ENCODE measurements at regions not wholly inside any gene's neighbourhood (a gene's known extent, or its start where the extent isn't known, plus 50 kb on each side); places are given as distances from the start of the nearest gene placed in this dataset.
A peak's percentile ranks its signal among the peaks of the same experiment; 100 is the strongest.
"Not testable (repeated sequence)": the region's sequence is repeated elsewhere in the genome, so short reads cannot be mapped to it uniquely, and the experiment has no call there.

- not testable (repeated sequence) for DNase-seq; H3K4me3 ChIP-seq (ENCODE audit: insufficient read depth, low read depth, low read length); H3K36me3 ChIP-seq (replicated peaks; ENCODE audit: control insufficient read depth, insufficient read depth, low read length); H3K27me3 ChIP-seq (ENCODE audit: control insufficient read depth, insufficient read depth, low read length)
These were observed 185.3 kb upstream of the ZNF322 start for GRCh38 chr6:26844823-26845222.

- H3K4me3 ChIP-seq (ENCODE audit: insufficient read depth, low read depth, low read length); H3K27me3 ChIP-seq (ENCODE audit: control insufficient read depth, insufficient read depth, low read length); H3K36me3 ChIP-seq (replicated peaks; ENCODE audit: control insufficient read depth, insufficient read depth, low read length); DNase-seq: not testable (repeated sequence)
These were observed 197.7 kb upstream of the ZNF322 start for GRCh38 chr6:26857289-26857688.

- H3K4me3 ChIP-seq (ENCODE audit: insufficient read depth, low read depth, low read length); DNase-seq; H3K36me3 ChIP-seq (replicated peaks; ENCODE audit: control insufficient read depth, insufficient read depth, low read length); H3K27me3 ChIP-seq (ENCODE audit: control insufficient read depth, insufficient read depth, low read length): not testable (repeated sequence)
These were observed 199.7 kb upstream of the ZNF322 start for GRCh38 chr6:26859067-26859770.

GRCh38 chr6:26859771-26860163 lies 200.2 kb upstream of the ZNF322 start:
- H3K36me3 ChIP-seq (replicated peaks; ENCODE audit: control insufficient read depth, insufficient read depth, low read length); H3K27me3 ChIP-seq (ENCODE audit: control insufficient read depth, insufficient read depth, low read length); H3K4me3 ChIP-seq (ENCODE audit: insufficient read depth, low read depth, low read length); DNase-seq: not testable (repeated sequence)

GRCh38 chr6:26861913-26862312 lies 202.4 kb upstream of the ZNF322 start:
- not testable (repeated sequence) for H3K27me3 ChIP-seq (ENCODE audit: control insufficient read depth, insufficient read depth, low read length); H3K4me3 ChIP-seq (ENCODE audit: insufficient read depth, low read depth, low read length); DNase-seq; H3K36me3 ChIP-seq (replicated peaks; ENCODE audit: control insufficient read depth, insufficient read depth, low read length)

- H3K4me3 ChIP-seq (ENCODE audit: insufficient read depth, low read depth, low read length); H3K27me3 ChIP-seq (ENCODE audit: control insufficient read depth, insufficient read depth, low read length); DNase-seq; H3K36me3 ChIP-seq (replicated peaks; ENCODE audit: control insufficient read depth, insufficient read depth, low read length): not testable (repeated sequence)
These were observed 204.1 kb upstream of the ZNF322 start for GRCh38 chr6:26863641-26864040.

- H3K36me3 ChIP-seq (replicated peaks; ENCODE audit: control insufficient read depth, insufficient read depth, low read length); H3K27me3 ChIP-seq (ENCODE audit: control insufficient read depth, insufficient read depth, low read length); DNase-seq; H3K4me3 ChIP-seq (ENCODE audit: insufficient read depth, low read depth, low read length): not testable (repeated sequence)
These were observed 239.2 kb upstream of the ZNF322 start for GRCh38 chr6:26898785-26899184.

GRCh38 chr6:26924206-26924605 lies 264.7 kb upstream of the ZNF322 start:
- not testable (repeated sequence) for H3K4me3 ChIP-seq (ENCODE audit: insufficient read depth, low read depth, low read length); H3K36me3 ChIP-seq (replicated peaks; ENCODE audit: control insufficient read depth, insufficient read depth, low read length); DNase-seq; H3K27me3 ChIP-seq (ENCODE audit: control insufficient read depth, insufficient read depth, low read length)

- DNase-seq; H3K36me3 ChIP-seq (replicated peaks; ENCODE audit: control insufficient read depth, insufficient read depth, low read length); H3K4me3 ChIP-seq (ENCODE audit: insufficient read depth, low read depth, low read length); H3K27me3 ChIP-seq (ENCODE audit: control insufficient read depth, insufficient read depth, low read length): not testable (repeated sequence)
These were observed 268.6 kb upstream of the ZNF322 start for GRCh38 chr6:26928190-26928589.

- not testable (repeated sequence) for H3K36me3 ChIP-seq (replicated peaks; ENCODE audit: control insufficient read depth, insufficient read depth, low read length); DNase-seq; H3K4me3 ChIP-seq (ENCODE audit: insufficient read depth, low read depth, low read length); H3K27me3 ChIP-seq (ENCODE audit: control insufficient read depth, insufficient read depth, low read length)
These were observed 277.7 kb upstream of the ZNF322 start for GRCh38 chr6:26937258-26937657.

- H3K4me3 ChIP-seq (ENCODE audit: insufficient read depth, low read depth, low read length); H3K36me3 ChIP-seq (replicated peaks; ENCODE audit: control insufficient read depth, insufficient read depth, low read length); H3K27me3 ChIP-seq (ENCODE audit: control insufficient read depth, insufficient read depth, low read length); DNase-seq: not testable (repeated sequence)
These were observed 291.7 kb upstream of the ZNF322 start for GRCh38 chr6:26951211-26951610.

GRCh38 chr6:26956078-26956600 lies 291.4 kb upstream of the PRSS16 start:
- not testable (repeated sequence) for DNase-seq; H3K27me3 ChIP-seq (ENCODE audit: control insufficient read depth, insufficient read depth, low read length); H3K36me3 ChIP-seq (replicated peaks; ENCODE audit: control insufficient read depth, insufficient read depth, low read length)
- peak overlapping the region; percentile 39 for H3K4me3 ChIP-seq (ENCODE audit: insufficient read depth, low read depth, low read length)

GRCh38 chr6:26956601-26957184 lies 290.8 kb upstream of the PRSS16 start:
- H3K27me3 ChIP-seq (ENCODE audit: control insufficient read depth, insufficient read depth, low read length); DNase-seq; H3K36me3 ChIP-seq (replicated peaks; ENCODE audit: control insufficient read depth, insufficient read depth, low read length): not testable (repeated sequence)
- peak overlapping the region; percentile 39 for H3K4me3 ChIP-seq (ENCODE audit: insufficient read depth, low read depth, low read length)

GRCh38 chr6:26957399-26958127 lies 289.9 kb upstream of the PRSS16 start:
- not testable (repeated sequence) for H3K27me3 ChIP-seq (ENCODE audit: control insufficient read depth, insufficient read depth, low read length); DNase-seq; H3K36me3 ChIP-seq (replicated peaks; ENCODE audit: control insufficient read depth, insufficient read depth, low read length)
- H3K4me3 ChIP-seq (ENCODE audit: insufficient read depth, low read depth, low read length) = peak overlapping the region; percentile 39; the same call in 1 of the 2 replicates

- H3K27me3 ChIP-seq (ENCODE audit: control insufficient read depth, insufficient read depth, low read length); H3K4me3 ChIP-seq (ENCODE audit: insufficient read depth, low read depth, low read length); H3K36me3 ChIP-seq (replicated peaks; ENCODE audit: control insufficient read depth, insufficient read depth, low read length); DNase-seq: not testable (repeated sequence)
These were observed 286.3 kb upstream of the PRSS16 start for GRCh38 chr6:26961236-26961635.
